Posterior vena cava (tissue), 2 donors: ENCODE measurements at regions not wholly inside any gene's neighbourhood (a gene's known extent, or its start where the extent isn't known, plus 50 kb on each side); places are given as distances from the start of the nearest gene placed in this dataset.
"Not testable (repeated sequence)": the region's sequence is repeated elsewhere in the genome, so short reads cannot be mapped to it uniquely, and the experiment has no call there.

ENCODE experiments used
- DNase-seq: peaks from one replicate; pipeline ENCODE4 v3.0.0-alpha.2; 2020; ENCODE audit warnings: low spot score
- intact Hi-C, 2 donors: fragments of 100-400 bp; cut with DNase I; formaldehyde crosslinking; loops; one replicate each; pipeline versions ENCODE4 v1.14.1 to v1.14.2; 2022 to 2023
- donor health status: DM: yes; HTN: yes; CAD: no.
- donor health status: DM: yes; HTN: yes; CAD: no.

- intact Hi-C loops: loop anchor here (2.0 to 10.0 kb wide), 4 partner anchors 293 to 854 kb away; partner anchors contain the start of gene MECR (in 1 of the 2)
- DNase-seq: no peak
Observed at GRCh38 chr1:30084909-30085571, 638.3 kb downstream of the MATN1 start.

- DNase-seq: no peak
- intact Hi-C loops: loop anchor here (2.0 to 10.0 kb wide), 3 partner anchors 621 to 853 kb away; partner anchors contain the start of gene MECR (in 1 of the 2)
Observed at GRCh38 chr1:30083800-30084464, 639.5 kb downstream of the MATN1 start.

GRCh38 chr1:30081379-30082102 lies 641.8 kb downstream of the MATN1 start:
- no peak for DNase-seq
- intact Hi-C loops: loop anchor here in 1 of 2 donors (10.0 kb wide), 2 partner anchors 623 to 837 kb away; no protein-coding TSS in a partner anchor

GRCh38 chr1:30075916-30076315 lies 647.5 kb downstream of the MATN1 start:
- intact Hi-C loops: not testable (repeated sequence)

GRCh38 chr1:30068787-30069472 lies 654.5 kb downstream of the MATN1 start:
- no peak for DNase-seq
- intact Hi-C loops: no loop called here

More at GRCh38 chr1:30075916-30076315, 647.5 kb downstream of the MATN1 start:
- not testable (repeated sequence) for DNase-seq

- no peak for DNase-seq
- intact Hi-C loops: no loop called here
Observed at GRCh38 chr1:30064547-30064946, 658.8 kb downstream of the MATN1 start.

GRCh38 chr1:30063621-30064280 lies 659.6 kb downstream of the MATN1 start:
- intact Hi-C loops: no loop called here
- no peak for DNase-seq

- intact Hi-C loops: no loop called here
- DNase-seq: no peak
Observed at GRCh38 chr1:30061292-30062220, 661.8 kb downstream of the MATN1 start.

- intact Hi-C loops: no loop called here
- no peak for DNase-seq
Observed at GRCh38 chr1:30060738-30061137, 662.6 kb downstream of the MATN1 start.

GRCh38 chr1:30058970-30059369 lies 664.4 kb downstream of the MATN1 start:
- intact Hi-C loops: no loop called here

GRCh38 chr1:30054126-30054525 lies 669.3 kb downstream of the MATN1 start:
- no peak for DNase-seq
- intact Hi-C loops: no loop called here

More at GRCh38 chr1:30058970-30059369, 664.4 kb downstream of the MATN1 start:
- DNase-seq: no peak

GRCh38 chr1:30052178-30052577 lies 671.2 kb downstream of the MATN1 start:
- intact Hi-C loops: no loop called here
- DNase-seq: no peak

- intact Hi-C loops: no loop called here
- no peak for DNase-seq
Observed at GRCh38 chr1:30051777-30052176, 671.6 kb downstream of the MATN1 start.

GRCh38 chr1:30049748-30050296 lies 673.6 kb downstream of the MATN1 start:
- no peak for DNase-seq

GRCh38 chr1:30048905-30049304 lies 674.5 kb downstream of the MATN1 start:
- no peak for DNase-seq
- intact Hi-C loops: no loop called here

More at GRCh38 chr1:30049748-30050296, 673.6 kb downstream of the MATN1 start:
- intact Hi-C loops: no loop called here

GRCh38 chr1:30047576-30047975 lies 675.8 kb downstream of the MATN1 start:
- intact Hi-C loops: no loop called here

GRCh38 chr1:30046751-30047150 lies 676.6 kb downstream of the MATN1 start:
- no peak for DNase-seq
- intact Hi-C loops: no loop called here

More at GRCh38 chr1:30047576-30047975, 675.8 kb downstream of the MATN1 start:
- no peak for DNase-seq
